Stimulated activated CD4-positive, alpha-beta T cell treated with anti-CD3 and anti-CD28 coated beads, Interleukin-1b, Interleukin-23, amount 100 ng/mL, for 48 hours (primary cell): ENCODE measurements at regions not wholly inside any gene's neighbourhood (a gene's known extent, or its start where the extent isn't known, plus 50 kb on each side); places are given as distances from the start of the nearest gene placed in this dataset.
"Not testable (repeated sequence)": the region's sequence is repeated elsewhere in the genome, so short reads cannot be mapped to it uniquely, and the experiment has no call there.

ENCODE experiments used
- DNase-seq: peaks from one replicate; pipeline ENCODE4 v3.0.0-alpha.2; 2020

DNA sequence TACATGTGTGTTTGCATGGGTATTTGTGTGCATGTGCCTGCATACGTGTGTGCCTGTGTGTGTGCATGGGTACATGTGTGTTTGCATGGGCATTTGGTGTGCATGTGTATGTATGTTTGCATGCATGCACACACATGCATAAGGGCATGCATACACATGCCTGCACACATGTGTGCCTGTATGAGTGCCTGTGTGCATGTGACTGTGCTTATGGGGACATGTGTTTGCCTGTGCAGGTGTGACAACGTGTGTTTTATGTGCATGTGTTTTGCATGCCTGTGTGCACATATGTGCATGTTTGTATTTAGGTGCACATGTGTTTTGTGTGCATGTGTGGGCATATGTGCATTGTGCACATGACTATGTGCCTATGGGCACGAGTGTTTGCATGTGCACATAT is 165.7 kb downstream of the ERMARD start:
- no peak for DNase-seq

DNA sequence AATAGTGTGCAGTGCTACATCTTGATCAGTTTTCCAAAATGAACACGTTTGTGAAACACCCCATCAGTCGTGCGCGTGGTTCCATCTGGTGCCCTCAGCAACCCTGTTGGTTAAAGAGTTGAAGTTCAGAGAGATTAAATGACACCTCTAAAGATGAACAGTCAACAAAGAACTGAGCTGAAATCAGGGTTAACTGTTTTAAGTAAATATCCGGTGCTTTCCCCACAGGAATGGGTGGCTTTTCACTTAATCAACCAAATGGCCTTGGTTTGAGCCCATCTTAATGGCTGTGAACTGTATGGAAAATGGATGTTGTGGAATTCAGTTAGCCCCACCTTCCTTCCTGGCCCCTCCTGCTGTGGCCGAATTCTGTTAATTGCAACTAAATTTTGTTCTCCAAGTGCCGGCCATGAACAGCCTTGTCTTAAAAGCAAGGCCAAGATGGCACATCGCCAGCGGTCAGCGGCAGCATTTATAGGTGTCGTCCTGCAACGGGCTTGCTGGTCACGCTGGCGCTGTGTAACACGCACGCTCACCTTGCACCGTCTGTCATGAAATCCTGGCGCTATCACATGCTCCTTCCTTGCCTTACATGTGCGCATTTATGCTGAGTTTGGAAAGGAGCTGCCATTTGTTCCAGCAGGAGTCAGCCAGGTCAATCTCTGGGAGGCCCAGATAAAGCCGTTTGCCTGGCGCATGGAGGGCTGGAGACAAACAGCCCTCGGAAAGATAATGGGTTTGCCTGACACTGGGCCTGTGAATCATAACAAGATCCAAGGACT is 164.5 kb downstream of the ERMARD start:
- DNase-seq: no peak

DNA sequence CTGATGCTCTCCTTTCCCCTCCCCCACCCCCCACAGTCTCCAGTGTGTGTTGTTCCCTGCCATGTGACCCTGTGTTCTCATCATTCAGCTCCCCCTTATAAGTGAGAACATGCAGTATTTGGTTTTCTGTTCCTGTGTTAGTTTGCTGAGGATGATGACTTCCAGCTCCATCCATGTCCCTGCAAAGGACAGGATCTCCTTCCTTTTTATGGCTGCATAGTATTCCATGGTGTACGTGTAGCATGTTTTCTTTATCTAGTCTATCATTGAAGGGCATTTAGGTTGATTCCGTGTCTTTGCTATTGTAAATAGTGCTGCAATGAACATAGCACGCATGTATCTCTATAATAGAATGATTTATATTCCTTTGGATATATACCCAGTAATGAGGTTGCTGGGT is 162.3 kb downstream of the ERMARD start:
- DNase-seq: not testable (repeated sequence)

DNA sequence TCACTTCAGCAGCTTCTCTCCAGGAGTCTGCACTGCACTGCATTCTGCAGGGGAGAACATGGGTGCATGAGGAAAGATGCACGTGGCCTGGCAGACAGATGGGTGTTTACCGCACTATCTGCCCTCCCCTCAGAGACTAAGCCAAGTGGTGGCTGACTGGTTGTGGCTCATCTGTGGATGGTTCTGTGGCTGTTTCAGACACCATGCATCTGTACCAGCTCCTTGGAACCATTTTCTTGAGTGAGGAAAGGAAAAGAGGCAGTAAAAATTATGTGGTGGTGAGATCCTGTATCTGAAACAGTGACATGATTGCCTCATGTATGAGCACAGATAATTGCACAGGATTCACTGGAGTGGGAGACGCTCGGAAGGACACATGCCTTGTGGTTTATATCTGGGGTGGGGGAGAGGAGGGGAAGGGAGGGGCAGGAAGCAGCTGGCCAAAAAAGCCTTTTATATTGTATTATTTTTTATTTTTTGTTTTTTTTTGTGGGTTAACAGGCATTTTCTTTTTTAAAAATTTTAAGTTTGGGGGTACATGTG is 161.7 kb downstream of the ERMARD start:
- DNase-seq: no peak

DNA sequence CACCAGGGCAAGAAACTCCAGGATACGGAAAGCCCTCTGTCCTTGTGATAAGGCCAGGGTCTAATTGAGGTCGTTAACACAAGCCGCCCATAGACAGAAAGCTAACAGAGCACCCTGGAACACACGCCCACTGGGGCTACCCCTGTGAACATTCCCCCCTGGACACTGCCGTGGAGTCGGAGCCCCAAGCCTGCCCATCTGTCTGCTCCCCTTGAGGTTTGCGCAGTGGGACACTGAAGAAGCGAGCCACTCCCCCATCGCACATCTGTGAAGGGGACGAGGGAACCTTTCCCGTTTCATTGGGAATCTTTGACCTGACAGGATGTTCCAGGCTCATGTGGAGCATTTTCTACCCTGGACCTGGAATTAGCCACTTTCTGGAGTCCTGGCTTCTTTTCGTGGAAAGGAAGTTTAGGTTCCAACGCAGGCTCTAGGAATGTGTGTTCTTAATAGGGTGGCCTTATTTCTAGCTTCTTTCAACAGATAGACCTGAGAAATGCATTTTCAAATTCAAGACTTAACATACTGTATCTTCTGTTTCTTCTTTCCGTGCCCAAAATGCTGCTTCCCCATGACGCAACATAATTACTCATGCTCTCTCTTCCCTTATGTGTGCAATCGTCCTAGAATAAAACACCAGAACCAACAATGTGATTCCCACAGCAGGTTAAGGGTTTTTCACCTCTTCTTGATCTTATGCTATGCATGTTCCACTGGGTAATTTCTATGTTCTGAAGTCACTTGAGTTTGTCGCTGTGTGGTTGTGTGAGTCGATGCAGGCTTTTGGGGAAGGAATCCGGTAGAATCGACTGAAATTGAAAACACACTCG is 161.1 kb downstream of the ERMARD start:
- DNase-seq: no peak

DNA sequence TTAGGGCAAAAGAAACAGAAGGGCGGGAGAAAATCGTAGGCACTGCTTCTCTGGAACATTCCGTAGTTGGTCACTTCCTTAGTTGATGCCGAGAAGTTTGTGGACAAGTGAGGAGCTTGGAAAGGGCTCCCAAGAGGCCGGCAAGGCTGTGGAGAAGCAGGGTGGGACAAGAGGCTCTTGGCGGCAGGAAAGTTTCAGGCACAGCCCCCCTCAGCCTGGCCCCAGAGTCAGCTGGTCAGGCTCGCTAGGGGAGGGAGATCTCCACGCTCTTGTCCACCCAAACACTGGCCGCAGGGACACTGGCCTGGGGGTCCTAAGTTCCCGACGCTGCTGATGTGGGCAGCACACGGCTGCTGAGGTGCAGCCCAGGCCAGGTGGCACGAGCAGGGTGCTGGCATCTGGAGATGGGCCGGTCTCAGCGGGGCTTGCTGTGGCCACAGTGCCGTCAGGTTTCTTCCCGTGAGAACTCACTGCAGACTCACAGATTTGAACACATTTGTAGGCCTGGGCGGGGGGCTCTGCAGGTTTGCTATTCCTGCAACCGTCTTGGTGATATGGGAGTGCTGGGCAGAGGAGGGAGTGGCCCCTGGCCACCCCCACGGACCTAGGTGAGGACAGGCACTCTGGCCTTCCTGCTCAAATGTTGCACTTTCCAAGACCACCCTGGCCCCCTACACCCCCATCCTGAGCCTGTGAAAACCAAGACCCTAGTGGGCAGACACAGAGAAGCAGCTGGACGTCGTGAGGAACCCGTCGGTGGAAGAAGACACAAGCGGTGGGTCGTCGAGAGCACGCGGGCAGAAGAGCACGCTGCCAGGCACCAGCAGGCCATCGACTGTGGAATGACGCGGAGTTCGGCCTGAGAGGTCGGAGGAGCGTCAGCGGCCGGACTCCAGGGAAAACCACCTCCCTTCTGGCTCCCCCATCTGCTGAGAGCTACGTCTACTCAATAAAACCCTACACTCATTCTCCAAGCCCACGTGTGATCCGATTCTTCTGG is 160.1 kb downstream of the ERMARD start:
- no peak for DNase-seq

DNA sequence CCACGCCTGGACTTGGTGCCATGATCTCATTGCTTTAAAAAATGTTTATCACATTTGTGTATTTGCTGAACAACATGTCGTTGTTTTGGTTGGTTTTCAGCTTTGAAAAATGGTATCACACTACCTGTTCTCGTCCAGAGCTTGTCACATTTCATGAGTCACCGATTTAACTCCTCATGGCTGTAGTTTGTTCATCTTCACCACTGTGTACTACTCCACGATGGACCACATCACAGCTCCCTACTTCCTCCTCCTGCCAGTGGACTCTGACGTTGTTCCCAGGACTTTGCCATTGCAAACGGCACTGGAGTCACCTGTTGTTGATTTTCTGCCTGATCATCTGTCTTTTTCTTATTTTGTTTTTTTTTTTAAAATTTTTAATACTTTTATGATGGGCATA is 157.7 kb downstream of the ERMARD start:
- no peak for DNase-seq

DNA sequence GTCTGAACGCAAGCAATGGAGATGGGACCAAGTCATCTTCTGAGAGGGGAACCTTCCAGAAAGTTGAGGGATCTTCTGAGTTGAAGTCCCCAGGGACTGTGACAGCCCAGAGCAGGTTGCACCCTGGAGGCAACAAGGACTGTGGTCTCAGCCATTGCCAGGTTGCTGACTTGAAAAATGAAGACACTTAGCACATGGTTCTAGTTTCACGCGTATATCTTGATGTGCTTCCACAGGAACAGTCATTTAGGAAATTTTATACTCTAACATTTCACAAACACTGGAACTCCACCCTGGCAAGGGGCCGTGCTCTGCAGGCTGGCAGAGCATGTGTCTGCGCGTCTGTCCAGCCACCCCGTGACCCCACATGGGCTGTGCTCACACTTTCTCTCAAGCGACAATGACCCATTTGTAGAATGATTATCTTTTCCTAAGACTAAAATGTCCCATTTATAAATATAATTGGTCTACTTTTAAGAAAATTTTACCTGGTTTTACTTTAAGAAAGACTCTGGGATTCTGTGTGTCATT is 157.0 kb downstream of the ERMARD start:
- DNase-seq: no peak

DNA sequence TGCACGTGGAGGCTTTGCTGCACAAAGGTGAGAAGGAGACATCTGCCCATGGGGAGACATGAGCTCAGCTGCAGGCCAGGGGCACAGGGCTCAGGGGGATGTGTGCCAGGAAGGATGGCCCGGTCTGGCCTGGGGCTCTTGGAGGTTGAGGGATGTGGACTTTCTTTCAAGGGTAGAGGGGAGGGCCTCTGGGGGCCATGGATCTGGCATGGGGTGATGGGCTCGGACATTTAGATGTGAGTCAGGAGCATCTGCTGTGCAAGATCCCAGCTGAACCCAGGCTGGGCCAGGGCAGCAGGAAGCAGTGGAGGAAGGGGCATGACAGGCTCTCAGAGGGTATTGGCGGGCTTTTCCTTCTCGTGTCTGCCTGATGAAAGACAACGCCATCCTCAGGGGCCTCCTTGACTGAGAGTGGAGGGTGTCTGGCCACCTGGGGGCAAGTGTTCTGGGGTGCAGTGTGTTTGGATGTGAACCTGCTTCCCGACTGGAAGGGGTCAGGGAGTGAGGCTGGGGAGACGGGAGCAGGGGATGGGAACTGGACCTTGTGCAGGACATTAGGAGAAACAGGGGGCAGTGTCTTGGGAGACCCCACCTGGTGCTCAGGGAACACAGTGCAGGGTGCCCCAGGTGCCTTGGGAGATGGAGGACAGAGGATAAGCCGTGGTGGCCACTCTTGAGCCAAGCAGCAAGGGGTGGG is 156.1 kb downstream of the ERMARD start:
- DNase-seq: no peak

DNA sequence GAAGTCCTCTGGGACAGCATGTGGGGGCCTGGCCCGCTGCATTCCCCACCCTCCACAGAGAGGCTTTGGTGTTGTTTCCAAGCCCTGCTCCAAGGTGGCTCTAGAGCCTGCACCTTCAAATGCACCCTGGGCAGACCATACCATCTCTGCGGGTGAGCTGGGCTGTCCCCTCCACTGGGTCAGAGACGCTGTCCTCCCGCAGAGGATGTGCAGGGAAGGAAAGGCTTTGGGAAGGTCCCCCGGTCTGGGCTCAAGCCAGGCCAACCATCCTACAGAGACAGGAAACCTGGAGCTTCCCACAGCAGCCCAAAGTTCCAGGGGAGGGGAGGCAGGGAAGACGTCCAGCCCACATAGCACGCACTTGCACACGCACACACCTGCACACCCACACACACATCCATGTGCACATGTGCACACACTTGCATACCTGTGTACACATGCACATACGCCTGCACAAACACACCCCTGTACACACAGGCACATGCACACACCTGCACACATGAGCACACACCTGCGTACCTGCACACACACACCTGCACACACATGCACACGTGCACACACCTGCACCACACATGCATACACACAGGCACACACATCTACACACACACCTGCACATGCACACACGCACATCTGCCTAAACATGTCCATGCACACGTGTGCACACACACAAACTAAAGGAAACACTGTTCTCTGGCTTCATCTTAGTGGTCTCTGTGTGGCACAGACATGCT is 155.4 kb downstream of the ERMARD start:
- DNase-seq: no peak

DNA sequence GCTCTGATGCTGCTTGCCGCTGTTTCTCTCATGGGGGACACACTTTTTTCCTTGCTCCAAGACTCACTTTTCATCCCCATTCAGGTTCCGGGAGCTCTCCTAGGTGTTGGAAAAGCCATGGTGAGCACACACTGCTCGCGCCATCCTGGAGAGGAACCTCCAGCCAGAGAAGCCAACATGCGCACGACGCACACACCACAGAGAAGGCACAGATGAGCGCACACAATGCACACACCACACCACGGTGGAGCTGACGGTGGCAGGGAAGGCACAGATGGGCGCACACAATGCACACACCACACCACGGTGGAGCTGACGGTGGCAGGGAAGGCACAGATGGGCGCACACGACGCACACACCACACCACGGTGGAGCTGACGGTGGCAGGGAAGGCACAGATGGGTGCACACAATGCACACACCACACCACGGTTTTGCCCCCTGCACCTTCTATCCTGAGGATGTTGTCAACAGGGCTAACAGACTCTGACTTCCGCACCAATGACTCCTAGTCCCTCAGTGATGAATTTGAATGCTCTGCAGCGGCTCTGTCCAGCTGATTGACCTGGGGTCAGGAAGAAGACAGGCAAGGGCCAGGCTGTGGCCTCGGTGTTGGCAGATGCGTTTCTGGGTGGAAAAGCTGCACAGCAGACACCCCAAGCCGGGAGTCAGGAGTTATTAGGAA is 154.7 kb downstream of the ERMARD start:
- no peak for DNase-seq

DNA sequence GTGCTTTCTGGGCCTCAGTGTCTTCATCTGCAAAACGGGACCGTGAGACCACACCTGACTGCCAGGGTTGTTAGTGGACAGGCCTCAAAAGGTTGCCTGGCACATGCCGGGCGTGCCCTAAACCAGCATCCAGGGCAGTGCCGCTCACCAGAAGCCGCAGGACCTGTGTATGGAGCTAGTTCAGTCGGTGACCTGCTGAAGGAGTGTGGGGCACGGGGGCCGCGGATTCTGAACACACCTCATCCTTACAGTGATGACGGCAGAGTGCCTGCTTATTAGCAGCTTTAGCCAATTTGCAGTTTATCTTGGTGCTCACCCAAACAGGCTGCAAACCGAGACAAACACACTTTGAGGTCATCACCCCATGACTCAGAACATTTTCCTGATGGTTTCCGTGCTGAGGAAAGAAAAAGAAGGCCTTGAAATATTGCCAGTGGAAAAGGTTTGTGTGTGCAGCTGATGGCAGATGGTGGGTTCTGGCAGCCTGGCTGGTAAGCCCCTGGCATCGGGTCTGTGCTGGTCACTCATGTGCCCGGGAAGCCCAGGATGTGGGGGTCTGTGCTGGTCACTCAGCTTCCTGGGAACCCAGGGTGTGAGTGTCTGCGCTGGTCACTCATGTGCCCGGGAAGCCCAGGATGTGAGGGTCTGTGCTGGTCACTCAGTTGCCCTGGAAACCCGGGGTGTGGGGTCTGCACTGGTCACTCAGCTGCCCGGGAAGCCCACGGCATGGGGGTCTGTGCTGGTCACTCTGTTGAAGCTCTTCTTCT is 153.8 kb downstream of the ERMARD start:
- no peak for DNase-seq

DNA sequence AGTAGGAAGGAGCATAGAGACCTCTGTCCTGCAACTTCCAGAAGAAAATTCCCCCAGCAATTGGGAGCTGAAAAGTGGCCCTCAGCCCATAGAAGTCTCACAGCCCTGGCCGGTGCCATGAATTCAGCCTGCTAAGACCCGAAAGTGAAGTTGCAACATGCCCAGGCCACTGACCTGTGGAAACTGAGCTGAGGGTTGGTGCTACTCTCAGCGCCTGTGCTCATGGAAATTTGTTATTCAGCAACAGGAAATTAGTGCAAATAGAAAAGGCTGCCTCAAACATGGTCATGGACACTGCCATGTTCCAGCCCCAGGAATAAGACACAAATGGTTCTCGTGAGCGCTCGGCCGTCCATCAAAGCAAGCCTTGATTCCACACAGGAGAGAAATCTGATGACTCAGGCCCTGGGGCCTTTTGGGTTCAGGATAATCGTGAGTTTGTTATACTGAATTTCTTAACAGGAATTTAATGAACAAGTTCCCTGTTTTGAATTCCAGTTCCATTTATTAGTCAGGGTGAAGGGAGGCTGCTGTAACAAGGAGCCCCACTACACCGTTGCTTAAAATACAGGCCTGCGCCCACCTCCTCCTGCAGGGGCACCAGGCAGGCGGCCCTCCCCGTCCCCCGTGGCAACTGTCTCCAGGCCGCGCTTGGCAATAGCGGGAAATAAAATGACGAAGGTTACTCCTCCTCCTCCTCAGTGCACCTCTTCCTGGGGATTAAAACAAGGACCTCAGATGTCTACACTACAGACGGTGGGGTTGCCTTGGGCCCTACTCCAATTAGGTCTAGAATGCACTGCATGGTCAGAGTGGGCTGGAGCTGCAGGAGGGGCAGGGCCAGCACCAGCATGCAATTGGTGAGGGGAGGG is 152.9 kb downstream of the ERMARD start:
- DNase-seq: no peak

DNA sequence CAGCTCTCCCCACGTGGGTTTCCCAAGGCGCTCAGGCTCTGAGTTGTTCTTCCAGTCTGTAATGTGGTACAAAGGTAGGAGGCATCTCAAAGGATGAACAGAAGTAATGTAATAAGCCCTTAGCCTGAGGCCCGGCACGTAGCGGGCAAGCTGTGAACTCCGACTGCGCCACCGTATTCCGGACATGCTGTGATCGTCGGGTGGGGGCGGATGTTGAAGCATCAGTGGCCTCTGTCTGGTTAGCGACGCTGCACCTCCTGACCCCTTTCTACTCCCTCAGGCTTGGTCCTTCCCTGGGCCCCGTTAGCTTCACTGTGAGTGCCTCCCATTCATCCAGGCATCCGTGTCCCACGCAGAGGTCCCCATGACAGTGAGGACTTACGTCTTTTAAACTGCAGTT is 151.7 kb downstream of the ERMARD start:
- no peak for DNase-seq

DNA sequence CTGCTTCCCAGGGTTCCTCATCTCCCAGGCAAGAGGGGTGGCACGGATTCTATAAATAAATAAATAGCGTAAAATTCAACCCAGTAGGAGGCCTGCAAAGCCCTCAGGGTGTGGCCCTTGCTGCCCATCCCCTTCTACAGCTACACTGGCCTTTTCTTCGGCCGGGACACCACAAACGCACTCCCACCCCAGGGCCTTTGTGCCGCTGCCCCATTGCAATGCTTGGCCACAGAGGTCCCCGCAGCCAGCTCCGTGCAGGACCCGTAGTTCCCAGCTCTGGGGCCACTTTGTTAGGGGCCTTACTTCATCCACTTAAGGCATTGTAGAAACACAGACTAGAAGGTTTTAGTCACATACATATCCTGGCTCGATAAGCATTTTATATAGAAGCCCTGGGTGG is 151.2 kb downstream of the ERMARD start:
- no peak for DNase-seq

DNA sequence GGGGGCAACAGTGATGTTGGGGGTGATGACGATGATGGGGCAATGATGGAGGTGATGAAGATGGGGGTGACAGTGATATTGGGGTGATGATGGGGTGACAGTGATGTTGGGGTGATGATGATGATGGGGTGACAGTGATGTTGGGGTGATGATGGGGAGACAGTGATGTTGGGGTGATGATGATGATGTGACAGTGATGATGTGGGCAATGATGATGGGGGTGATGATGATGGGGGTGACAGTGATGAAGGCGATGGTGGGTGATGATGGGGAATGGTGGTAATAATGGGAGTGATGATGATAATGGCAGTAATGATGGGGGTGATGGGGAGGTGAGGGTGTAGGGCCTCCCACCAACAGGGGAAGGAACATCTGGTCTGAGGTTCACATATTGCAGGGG is 150.6 kb downstream of the ERMARD start:
- DNase-seq: no peak

DNA sequence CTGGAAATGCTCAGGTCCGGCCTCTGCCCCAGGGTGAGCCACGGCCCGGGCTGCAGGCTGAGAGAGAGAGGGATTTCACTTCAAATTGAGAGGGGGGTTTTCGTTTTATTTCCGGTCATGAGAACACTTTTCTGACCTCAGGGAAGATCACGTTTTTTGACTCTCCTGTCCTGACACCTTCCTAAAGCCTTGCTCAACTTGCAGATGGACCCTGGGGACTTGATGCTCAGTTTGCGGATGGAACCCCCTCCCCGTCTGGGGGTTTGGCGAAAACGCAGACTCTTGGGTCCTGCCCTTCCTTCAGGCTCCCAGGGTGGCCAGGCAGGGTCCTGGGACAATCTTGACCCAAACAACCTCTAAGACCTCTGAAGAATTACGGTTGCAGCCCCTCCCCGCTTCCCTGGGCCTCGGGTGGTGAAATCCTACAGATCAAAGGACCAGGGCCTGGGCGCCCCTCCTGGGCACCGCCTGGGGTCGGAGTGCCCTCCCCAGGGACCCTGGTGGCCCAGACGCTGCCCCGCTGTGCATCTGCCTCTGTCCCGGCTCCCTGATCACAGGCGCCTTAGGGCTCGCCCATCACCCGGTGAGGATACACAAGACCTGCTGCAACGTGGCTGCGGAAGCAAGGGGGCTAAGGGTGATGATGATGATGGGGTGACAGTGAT is 148.2 kb downstream of the ERMARD start:
- no peak for DNase-seq
